HG02938 (cell line): ENCODE measurements at regions not wholly inside any gene's neighbourhood (a gene's known extent, or its start where the extent isn't known, plus 50 kb on each side); places are given as distances from the start of the nearest gene placed in this dataset.

Experiments used
- ATAC-seq: cut with Tn5 transposase; IDR thresholded peaks from one replicate; pipeline ENCODE4 v1.9.1; 2021; ENCODE audit warnings: mild to moderate bottlenecking, moderate library complexity; ENCODE audit not compliant: unreplicated experiment

GRCh38 chr5:175201393-175201792 lies 242.6 kb downstream of the DRD1 start:
- no peak for ATAC-seq

- no peak for ATAC-seq
Observed at GRCh38 chr5:175195698-175196656, 248.0 kb downstream of the DRD1 start.

- no peak for ATAC-seq
Observed at GRCh38 chr5:175181331-175181730, 262.7 kb downstream of the DRD1 start.

GRCh38 chr5:175170899-175171298 lies 273.1 kb downstream of the DRD1 start:
- ATAC-seq = no peak

DNA sequence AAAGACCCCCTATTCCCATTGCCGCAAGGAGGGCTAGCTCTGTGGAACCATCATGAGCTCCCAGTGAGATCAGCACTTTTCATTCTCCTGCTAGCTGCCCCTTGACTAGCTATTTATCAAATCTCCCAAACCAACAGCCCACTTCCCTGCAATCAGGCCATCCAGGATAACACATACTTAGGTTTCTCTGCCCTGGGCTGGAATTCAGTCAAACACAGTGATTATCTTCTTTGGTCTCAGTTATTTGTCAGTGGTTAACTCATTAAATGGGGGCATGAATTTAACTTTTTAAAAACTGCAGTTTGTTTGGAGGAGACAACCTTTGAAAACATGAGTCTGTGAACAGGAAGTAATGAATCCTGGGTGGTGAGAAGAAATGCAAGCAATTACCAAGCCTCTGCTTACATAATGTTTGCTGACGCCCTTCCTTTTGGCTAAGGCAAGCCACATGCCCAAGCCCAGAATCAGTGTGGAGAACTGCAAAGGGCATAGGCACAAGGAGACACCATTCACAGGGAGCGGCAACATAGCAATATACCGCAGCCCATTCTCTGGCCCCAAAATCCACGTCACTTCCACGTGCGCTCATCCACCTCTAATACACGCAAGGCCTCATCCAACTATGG lies 275.0 kb downstream of the DRD1 start:
- ATAC-seq = no peak

DNA sequence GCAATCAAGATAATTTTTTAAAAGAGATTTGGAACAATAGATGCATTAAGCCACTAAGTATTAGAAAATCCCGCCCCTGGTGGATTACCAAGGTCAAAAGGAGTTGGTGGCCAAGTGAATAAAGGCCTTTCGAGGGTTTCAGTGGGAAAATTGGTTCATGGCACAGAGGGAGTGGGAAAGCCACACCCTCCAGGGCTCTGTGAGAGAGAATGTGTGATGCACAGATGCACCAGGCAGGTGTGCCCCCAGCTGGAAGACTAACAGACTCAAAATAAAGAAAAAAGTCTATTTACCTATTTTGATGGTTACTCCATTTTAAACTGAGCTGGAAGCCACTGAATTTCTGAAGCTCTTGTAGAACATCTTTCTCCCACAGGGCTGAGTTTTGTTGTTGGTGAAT lies 278.0 kb downstream of the DRD1 start:
- ATAC-seq = no peak

DNA sequence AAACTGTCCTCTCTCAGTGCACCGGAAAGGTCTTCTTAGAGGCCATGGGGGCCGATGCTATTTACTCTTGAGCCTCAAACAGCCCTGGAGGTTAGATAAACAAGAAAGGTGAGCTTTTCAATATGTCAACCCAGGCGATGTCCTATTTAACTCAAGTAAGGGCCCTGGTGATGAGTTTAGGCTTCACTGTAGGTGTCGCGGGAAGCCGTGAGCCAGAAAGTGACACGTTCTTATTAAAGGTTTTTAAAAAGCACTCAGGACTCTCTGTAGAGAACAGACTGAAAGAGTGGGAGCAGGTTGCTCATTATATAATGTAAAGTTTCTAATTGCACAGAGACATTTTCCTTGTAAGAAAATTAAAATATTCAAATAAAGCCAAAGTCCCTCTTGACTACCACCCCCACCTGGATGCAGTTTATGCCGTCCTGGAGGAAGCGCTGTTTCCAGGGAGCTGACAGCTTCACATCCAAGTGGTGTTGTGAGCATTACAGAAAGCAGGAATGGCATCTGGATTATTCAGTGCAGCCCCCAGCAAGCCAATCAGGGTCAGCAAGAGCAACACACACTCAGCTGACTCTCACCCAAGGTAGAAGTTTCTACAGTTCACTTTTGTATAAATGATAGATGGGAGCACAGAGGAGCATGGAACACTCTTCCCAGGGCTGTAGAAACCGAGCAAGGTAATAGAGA lies 280.3 kb downstream of the DRD1 start:
- no peak for ATAC-seq

GRCh38 chr5:175162036-175162435 lies 281.9 kb downstream of the DRD1 start:
- no peak for ATAC-seq

DNA sequence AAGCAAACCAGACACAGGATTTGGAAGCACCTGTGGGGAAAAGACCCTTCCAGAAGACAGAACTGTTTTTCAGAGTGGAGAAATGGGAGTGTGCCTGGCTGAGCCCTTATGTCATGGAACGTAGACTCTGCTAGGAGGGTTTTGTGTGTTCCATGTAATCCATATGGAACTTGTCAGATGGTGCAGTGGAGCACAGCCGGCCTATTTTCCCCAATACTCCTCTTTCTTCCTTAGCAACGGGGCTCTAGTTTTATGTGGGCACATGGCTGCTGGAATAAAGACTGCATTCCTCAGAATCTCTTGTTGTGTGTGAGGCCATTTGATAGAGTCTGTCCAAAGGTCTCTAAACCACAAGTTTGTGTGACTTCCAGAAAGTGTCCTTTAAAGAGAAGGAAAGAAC lies 284.0 kb downstream of the DRD1 start:
- no peak for ATAC-seq

- ATAC-seq = no peak
Observed at GRCh38 chr5:175148636-175149172, 295.3 kb downstream of the DRD1 start.

GRCh38 chr5:175146733-175147132 lies 297.2 kb downstream of the DRD1 start:
- ATAC-seq = no peak

DNA sequence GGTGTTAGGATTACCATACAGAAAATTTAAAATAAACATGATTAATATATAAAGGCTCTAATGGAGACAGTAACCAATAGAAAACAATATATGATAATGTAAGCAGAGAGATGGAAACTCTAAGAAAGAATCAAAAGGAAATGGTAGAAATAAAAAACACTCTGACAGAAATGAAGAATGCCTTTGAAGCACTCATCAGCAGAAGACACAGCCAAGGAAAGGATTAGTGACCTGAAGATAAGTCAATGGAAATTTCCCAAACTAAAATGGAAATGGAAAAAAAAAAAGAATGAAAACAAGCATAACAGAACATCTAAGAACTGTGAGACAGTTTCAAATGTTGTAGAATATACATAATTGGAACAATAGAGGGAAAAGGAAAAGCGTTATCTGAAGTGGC lies 302.6 kb downstream of the DRD1 start:
- no peak for ATAC-seq

DNA sequence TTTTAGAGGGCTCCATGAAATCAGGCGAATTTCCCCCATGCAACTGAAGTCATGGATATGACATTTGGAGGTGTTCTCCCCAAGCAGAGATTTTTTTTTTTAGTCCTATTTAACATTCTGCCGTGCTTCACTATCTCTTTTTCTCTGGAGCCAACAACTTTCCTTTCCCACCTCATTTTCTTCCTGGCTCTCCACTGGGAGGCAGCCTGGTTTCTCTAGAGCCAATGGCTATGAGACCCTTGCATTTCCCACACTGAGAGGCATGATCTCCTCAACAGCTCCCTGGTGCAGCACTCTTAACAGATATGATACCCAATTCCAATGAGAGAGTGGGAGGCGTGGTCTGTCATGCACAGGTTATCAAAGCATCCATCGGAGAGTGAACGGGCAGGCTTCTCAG lies 310.8 kb downstream of the DRD1 start:
- ATAC-seq = no peak

DNA sequence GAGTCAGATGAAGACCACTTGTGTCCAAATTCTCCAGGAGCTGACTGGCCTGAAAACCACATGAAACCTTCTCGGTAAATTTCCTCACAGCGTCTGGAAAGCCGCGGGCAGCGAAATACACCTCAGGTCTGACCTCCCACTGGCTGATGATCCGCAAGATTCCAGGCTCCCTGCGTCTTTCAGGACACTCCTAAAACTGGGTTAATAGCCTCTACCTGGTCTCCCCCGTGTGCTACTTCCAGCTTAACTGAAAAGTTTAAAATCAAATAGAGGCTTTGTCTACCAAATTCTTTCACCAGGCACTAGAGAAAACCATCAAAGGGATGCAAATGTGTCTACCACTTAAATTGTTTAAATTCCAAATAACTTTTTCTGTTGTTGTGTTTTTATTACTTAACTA lies 312.6 kb downstream of the DRD1 start:
- no peak for ATAC-seq

GRCh38 chr5:175129619-175130018 lies 314.4 kb downstream of the DRD1 start:
- no peak for ATAC-seq

GRCh38 chr5:175129121-175129520 lies 314.9 kb downstream of the DRD1 start:
- ATAC-seq = no peak

GRCh38 chr5:175124821-175125220 lies 319.2 kb downstream of the DRD1 start:
- ATAC-seq = no peak

GRCh38 chr5:175124251-175124813 lies 319.6 kb downstream of the DRD1 start:
- ATAC-seq = no peak

DNA sequence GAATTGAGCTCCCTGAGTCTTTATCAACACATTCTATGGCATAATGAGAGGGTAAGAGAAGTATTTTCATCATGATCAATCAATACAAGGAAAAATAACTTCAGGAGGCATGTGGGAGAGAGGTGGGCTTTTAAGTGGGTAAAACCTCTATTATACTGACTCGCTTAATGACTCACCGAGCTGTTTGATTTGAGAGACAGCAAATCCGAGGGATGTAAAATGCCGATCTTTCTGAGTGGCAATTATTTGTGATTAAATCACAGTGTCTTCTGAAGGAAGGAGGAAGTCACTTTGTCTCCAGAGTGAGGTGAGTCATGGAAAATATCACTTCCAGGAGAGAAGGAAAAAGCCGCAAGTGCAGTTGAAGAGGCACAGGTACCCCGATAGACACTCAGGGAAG lies 320.4 kb downstream of the DRD1 start:
- ATAC-seq = no peak

GRCh38 chr5:175121457-175121856 lies 322.5 kb downstream of the DRD1 start:
- no peak for ATAC-seq

GRCh38 chr5:175120412-175120811 lies 323.6 kb downstream of the DRD1 start:
- no peak for ATAC-seq
